Esophagus squamous epithelium (tissue), 5 donors: ENCODE measurements at regions not wholly inside any gene's neighbourhood (a gene's known extent, or its start where the extent isn't known, plus 50 kb on each side); places are given as distances from the start of the nearest gene placed in this dataset.

Source experiments
- DNase-seq: peaks from one replicate; lab custom pipeline; 2025; lab: John Stamatoyannopoulos, UW
- H3K27ac ChIP-seq, 4 donors: fragments of 200-600 bp; sonication (generic); one replicate each; pipeline ENCODE4 v1.5.1; 2016 to 2019; ENCODE audit warnings: mild to moderate bottlenecking in 1 of 4
- H3K27me3 ChIP-seq, 4 donors: fragments of 200-600 bp; sonication (generic); 1 replicate in 3 of 4; 2 replicates in 1 of 4; pipeline versions ENCODE4 v1.5.1 to v1.6.0; 2017 to 2021; ENCODE audit warnings: antibody characterized with exemption in 1 of 4
- H3K36me3 ChIP-seq, 3 donors: fragments of 200-600 bp; sonication (generic); one replicate each; pipeline ENCODE4 v1.5.1; 2016 to 2019
- H3K4me1 ChIP-seq, 3 donors: fragments of 200-600 bp; sonication (generic); one replicate each; pipeline ENCODE4 v1.5.1; 2017 to 2019
- H3K4me3 ChIP-seq, 4 donors: fragments of 200-600 bp; sonication (generic); 1 replicate in 3 of 4; 2 replicates in 1 of 4; pipeline ENCODE4 v1.5.1; 2016 to 2019; ENCODE audit warnings: mild to moderate bottlenecking in 2 of 4, moderate library complexity in 1 of 4
- H3K9me3 ChIP-seq, 3 donors: fragments of 200-600 bp; sonication (generic); one replicate each; pipeline ENCODE4 v1.5.1; 2016 to 2019
- POLR2A ChIP-seq, 4 donors: fragments of 450-650 bp; IDR thresholded peaks; one replicate each; pipeline ENCODE4 v1.6.1; 2017; ENCODE audit warnings: antibody characterized with exemption in 4 of 4, mild to moderate bottlenecking in 4 of 4, moderate library complexity in 3 of 4
- WGBS, 2 donors: methylation state at CpG; one replicate each; pipeline ENCODE4 v1.1.5; 2018; 5-methylcytosine and 5-hydroxymethylcytosine counted together
- intact Hi-C: fragments of 100-400 bp; cut with DNase I; formaldehyde crosslinking; loops from one replicate; pipeline ENCODE4 v1.15.0; 2022
- TF ChIP-seq, protein P1 (sequence below), 6 experiments: fragments of 450-650 bp in 4 of 6; fragments of 200-600 bp in 2 of 6; sonication (generic) in 2 of 6; IDR thresholded peaks; one replicate each; pipeline ENCODE4 v1.5.1; 2016 to 2019; ENCODE audit warnings: antibody characterized with exemption in 6 of 6, mild to moderate bottlenecking in 4 of 6, moderate library complexity in 4 of 6
- donor health status: DM: yes; HTN: yes; CAD: no.

DNA sequence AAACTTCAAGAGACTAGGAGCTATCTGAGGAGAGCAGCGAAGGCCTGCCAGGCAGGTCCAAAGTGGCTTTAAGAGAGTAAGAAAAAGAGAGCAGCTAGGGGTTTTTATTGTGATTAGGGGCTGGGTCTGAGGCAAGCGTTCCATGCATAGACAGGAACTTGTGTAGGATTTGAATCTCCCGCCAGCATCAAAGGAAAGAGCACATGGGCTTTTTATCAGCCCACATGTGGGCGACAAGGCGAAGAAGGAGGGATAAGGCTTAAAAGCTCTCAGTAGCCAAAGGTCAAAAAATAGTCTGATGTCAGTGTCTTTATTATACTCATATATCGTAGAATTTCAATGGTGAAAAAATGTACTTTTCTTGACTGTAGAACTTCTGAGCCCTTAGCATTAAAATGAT is 178.5 kb upstream of the TMEFF2 start:
- H3K9me3 ChIP-seq, result no peaks in the 10 kb centered on the region
- 79 to 83% methylated on average over 6 of the region's 6 CpGs for WGBS, 2 donors
- no peak for DNase-seq
- no peaks in the 10 kb centered on the region for H3K36me3 ChIP-seq
- no peak overlapping the region for H3K27ac ChIP-seq
- no peaks in the 10 kb centered on the region for H3K27me3 ChIP-seq
- H3K4me3 ChIP-seq, result no peak overlapping the region
- no peak for TF ChIP-seq POLR2A (IDR thresholded peaks at IDR 0.05)
- TF ChIP-seq, protein P1, sequence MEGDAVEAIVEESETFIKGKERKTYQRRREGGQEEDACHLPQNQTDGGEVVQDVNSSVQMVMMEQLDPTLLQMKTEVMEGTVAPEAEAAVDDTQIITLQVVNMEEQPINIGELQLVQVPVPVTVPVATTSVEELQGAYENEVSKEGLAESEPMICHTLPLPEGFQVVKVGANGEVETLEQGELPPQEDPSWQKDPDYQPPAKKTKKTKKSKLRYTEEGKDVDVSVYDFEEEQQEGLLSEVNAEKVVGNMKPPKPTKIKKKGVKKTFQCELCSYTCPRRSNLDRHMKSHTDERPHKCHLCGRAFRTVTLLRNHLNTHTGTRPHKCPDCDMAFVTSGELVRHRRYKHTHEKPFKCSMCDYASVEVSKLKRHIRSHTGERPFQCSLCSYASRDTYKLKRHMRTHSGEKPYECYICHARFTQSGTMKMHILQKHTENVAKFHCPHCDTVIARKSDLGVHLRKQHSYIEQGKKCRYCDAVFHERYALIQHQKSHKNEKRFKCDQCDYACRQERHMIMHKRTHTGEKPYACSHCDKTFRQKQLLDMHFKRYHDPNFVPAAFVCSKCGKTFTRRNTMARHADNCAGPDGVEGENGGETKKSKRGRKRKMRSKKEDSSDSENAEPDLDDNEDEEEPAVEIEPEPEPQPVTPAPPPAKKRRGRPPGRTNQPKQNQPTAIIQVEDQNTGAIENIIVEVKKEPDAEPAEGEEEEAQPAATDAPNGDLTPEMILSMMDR (IDR thresholded peaks at IDR 0.05), result no peak
- H3K4me1 ChIP-seq, result no peaks in the 10 kb centered on the region
- intact Hi-C loops, result no loop called here

DNA sequence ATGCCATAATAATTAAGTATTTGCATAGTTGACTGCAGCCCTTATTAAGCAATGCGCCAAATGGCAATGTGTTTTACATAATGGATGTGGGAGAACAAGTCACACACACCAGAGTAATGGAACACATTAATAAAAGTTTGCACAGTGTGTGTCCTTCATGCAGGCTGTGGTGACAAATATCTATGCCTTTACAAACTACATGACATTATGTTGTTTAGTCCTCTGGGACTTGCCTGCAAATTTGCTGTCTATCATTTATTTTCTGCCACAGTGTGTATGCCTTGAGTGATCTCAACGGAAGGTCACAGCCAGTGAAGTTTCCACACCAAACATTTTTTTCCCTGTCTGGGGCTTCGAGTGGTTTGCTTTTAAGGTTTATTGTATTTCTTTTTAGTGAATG is 175.2 kb upstream of the TMEFF2 start:
- WGBS, 2 donors, result 60 to 69% methylated on average over 3 of the region's 3 CpGs
- no peak for DNase-seq
- Histone ChIP-seq H3K36me3 (no peaks in the 10 kb centered on the region), H3K27ac (no peak overlapping the region), H3K4me1 (no peaks in the 10 kb centered on the region), H3K27me3 (no peaks in the 10 kb centered on the region), H3K4me3 (no peak overlapping the region), H3K9me3 (no peaks in the 10 kb centered on the region)
- no peak for TF ChIP-seq POLR2A (IDR thresholded peaks at IDR 0.05)
- TF ChIP-seq, protein P1 (IDR thresholded peaks at IDR 0.05), result no peak
- intact Hi-C loops, result no loop called here

DNA sequence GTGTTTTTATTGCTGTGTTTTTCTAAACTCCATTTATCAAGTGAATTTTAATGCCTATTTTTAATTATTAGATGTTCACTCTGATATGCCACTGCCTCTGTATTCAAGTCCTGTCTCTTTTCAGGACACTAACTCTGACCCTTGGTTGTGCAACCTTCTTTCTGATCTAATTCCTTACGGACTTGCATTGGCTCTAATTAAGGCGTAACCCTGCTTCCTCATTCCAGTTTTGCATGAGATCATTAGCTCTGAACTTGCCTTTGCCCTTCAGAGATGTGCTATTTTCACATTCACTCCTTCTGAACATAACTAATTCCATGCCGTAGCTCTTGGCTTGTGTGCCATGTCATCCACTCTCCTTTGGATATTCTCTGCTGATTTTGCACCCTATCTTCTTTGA is 162.5 kb upstream of the TMEFF2 start:
- no peak for DNase-seq
- 64 to 67% methylated on average over 3 of the region's 3 CpGs for WGBS, 2 donors
- Histone ChIP-seq H3K9me3 (no peaks in the 10 kb centered on the region), H3K4me3 (no peak overlapping the region), H3K27ac (no peak overlapping the region), H3K4me1 (no peaks in the 10 kb centered on the region), H3K36me3 (no peaks in the 10 kb centered on the region), H3K27me3 (no peaks in the 10 kb centered on the region)
- TF ChIP-seq, protein P1 (IDR thresholded peaks at IDR 0.05), result no peak
- TF ChIP-seq POLR2A (IDR thresholded peaks at IDR 0.05), result no peak
- intact Hi-C loops, result no loop called here

DNA sequence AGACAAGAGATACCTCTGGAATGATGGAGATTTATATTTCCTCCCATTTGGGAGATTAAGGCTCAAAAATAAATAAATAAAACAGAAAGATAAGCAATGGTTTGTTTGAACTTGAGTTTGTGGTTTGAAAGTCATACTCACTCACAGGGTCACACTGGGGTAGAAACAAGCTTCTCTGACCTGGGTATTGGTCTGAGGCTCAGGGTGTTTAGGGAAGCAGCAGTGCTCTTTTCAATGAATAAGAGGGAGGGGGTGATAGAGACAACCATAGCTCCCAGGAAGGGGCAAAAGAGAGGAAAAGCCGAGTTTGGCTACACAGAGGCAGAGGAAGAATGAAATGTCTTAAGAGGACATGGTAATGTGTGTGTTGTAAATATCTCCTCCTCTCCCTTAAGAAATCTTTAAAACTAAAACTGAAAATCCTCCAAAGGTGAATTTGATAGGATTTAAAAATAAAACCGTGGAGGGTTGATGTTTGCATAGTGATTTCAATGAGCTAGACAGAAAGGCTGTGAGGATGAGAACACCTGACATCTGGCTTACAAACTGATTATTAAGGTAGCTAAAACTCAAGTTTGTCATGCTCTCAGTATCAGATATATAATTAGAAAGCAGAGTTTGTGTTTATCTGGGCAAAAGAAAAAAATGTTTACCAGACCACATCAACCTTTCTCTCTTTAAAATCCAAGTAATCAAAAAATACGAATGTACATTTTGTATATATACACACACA is 159.9 kb upstream of the TMEFF2 start:
- H3K27me3 ChIP-seq, result no peaks in the 10 kb centered on the region
- H3K4me3 ChIP-seq, result no peak overlapping the region
- H3K9me3 ChIP-seq, result no peaks in the 10 kb centered on the region
- TF ChIP-seq, protein P1 (IDR thresholded peaks at IDR 0.05), result no peak
- no peaks in the 10 kb centered on the region for H3K4me1 ChIP-seq
- no peak for DNase-seq
- no peaks in the 10 kb centered on the region for H3K36me3 ChIP-seq
- intact Hi-C loops, result no loop called here
- H3K27ac ChIP-seq, result no peak overlapping the region
- 33 to 46% methylated on average over 3 of the region's 3 CpGs for WGBS, 2 donors

DNA sequence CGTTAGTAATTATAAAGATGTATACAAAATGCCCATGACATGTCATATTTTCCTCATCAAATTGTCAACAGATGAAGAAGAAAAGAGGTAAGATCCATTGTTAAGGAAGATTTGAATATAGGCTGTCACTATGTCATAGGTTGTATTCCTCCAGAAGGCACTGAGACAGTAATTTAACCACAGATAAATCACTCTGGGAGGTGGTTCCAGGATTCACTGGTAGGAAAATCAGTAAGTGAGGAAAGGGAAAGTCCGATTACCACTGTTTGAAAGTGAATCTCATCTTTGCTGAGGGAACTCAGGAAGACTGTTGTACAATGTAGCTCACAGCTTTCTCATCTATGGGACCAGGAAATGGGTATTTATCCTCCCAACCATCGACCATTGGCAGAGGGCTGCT is 152.8 kb upstream of the TMEFF2 start:
- no peak for TF ChIP-seq POLR2A (IDR thresholded peaks at IDR 0.05)
- H3K9me3 ChIP-seq, result no peaks in the 10 kb centered on the region
- no peaks in the 10 kb centered on the region for H3K36me3 ChIP-seq
- 60 to 70% methylated on average over 3 of the region's 3 CpGs for WGBS, 2 donors
- H3K4me3 ChIP-seq, result no peak overlapping the region
- H3K4me1 ChIP-seq, result no peaks in the 10 kb centered on the region
- no peak overlapping the region for H3K27ac ChIP-seq
- no peak for DNase-seq
- H3K27me3 ChIP-seq, result no peaks in the 10 kb centered on the region
- intact Hi-C loops, result no loop called here

DNA sequence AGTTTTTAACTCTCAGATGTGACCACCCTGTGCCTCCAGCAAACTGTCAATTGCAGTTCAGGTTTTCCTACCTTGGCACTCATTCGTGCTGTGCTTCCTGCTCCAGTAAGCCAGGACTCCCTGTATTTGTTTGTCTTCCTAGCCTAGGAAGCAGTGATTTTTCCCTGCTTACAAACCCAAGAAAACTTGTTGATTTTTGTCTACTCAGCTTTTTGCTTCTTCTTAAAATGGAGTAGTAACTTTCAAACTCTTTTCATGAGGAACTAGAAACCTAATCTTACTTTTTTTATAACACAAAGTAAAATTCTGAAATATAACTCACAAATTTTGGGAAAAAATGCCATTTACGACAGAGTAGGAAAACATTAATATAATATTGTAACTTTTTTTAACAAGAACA is 150.6 kb upstream of the TMEFF2 start:
- DNase-seq, result no peak
- no peaks in the 10 kb centered on the region for H3K4me1 ChIP-seq
- no peak overlapping the region for H3K27ac ChIP-seq
- intact Hi-C loops, result no loop called here
- 56 to 71% methylated on average over 2 of the region's 2 CpGs for WGBS, 2 donors
- H3K27me3 ChIP-seq, result no peaks in the 10 kb centered on the region
- H3K9me3 ChIP-seq, result no peaks in the 10 kb centered on the region
- TF ChIP-seq, protein P1 (IDR thresholded peaks at IDR 0.05), result no peak
- no peak for TF ChIP-seq POLR2A (IDR thresholded peaks at IDR 0.05)
- no peak overlapping the region for H3K4me3 ChIP-seq
- H3K36me3 ChIP-seq, result no peaks in the 10 kb centered on the region
